ENCODE measurements at regions not wholly inside any gene's neighbourhood (a gene's known extent, or its start where the extent isn't known, plus 50 kb on each side); places are given as distances from the start of the nearest gene placed in this dataset.

DNA sequence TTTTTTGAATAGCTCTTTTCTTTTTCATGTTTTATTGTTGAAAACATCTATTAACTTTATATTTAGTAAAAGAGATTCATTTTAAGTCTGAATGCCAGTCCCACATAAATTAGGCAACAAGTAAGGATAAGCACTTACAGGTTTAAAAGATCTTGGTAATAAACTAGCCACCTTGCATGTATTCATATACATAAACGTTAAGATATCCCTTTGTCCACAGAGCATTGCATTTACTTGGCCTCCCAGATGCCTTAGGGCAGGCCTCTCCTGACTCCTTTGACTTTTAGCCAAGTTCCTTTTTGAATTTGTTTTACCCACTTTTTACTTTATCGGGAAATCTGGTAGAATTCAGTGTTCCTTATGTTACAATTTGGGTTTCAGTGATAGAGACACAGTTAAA lies 331.7 kb downstream of the ETNK1 start:
- ATAC-seq (no peak), DNase-seq (no peak)
- TF ChIP-seq, protein P1, sequence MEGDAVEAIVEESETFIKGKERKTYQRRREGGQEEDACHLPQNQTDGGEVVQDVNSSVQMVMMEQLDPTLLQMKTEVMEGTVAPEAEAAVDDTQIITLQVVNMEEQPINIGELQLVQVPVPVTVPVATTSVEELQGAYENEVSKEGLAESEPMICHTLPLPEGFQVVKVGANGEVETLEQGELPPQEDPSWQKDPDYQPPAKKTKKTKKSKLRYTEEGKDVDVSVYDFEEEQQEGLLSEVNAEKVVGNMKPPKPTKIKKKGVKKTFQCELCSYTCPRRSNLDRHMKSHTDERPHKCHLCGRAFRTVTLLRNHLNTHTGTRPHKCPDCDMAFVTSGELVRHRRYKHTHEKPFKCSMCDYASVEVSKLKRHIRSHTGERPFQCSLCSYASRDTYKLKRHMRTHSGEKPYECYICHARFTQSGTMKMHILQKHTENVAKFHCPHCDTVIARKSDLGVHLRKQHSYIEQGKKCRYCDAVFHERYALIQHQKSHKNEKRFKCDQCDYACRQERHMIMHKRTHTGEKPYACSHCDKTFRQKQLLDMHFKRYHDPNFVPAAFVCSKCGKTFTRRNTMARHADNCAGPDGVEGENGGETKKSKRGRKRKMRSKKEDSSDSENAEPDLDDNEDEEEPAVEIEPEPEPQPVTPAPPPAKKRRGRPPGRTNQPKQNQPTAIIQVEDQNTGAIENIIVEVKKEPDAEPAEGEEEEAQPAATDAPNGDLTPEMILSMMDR (IDR thresholded peaks at IDR 0.05): no peak
- intact Hi-C loops (cut with DNase I, micrococcal nuclease): no loop called here
- Histone ChIP-seq H3K9me3 (no peaks in the 10 kb centered on the region), H3K4me3 (no peak overlapping the region), H3K4me1 (ENCODE audit: low read depth) (no peaks in the 10 kb centered on the region), H3K36me3 (ENCODE audit: low read depth) (no peaks in the 10 kb centered on the region)

DNA sequence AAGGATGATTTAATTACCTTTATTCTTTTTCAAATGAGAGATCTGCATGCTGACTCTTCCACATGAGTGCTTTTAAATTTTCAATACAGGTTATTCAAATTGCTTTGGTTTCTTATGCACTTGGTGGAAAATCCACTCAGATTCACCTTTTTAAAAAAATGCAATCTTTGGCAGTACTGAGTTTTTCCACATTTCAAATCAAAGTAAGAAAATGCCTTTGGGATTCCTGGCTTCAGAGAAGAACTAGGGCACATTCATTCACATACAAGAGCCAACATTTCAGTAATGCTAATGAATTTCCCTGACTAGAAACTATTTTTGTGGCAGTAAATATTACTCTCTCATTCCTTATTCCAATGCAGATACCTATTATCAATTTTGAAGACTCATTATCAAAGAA lies 342.2 kb downstream of the ETNK1 start:
- TF ChIP-seq, protein P1 (IDR thresholded peaks at IDR 0.05): no peak
- Histone ChIP-seq H3K4me1 (ENCODE audit: low read depth) (no peaks in the 10 kb centered on the region), H3K4me3 (no peak overlapping the region), H3K9me3 (no peaks in the 10 kb centered on the region), H3K36me3 (ENCODE audit: low read depth) (no peaks in the 10 kb centered on the region)
- DNase-seq (no peak), ATAC-seq (no peak)
- intact Hi-C loops (cut with DNase I, micrococcal nuclease): no loop called here

DNA sequence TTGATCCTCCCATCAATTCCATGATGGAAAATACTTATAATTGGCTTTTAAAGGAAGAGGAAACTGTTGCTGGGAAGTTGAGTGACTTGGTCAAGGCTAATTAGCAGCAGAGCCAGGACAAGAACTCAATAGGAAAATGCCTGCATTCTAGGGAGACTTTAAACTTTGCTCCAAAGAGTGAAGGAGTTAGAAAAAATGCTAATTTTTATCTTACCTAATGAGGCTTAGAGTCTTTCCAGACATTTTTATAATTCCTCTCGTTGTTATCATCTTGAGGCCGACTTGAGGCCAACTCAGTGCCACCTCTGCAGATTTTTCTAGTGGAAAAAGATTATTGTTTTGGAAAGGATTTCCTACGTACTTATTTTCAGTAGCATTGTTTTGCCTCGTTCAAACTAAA lies 344.6 kb downstream of the ETNK1 start:
- TF ChIP-seq, protein P1 (IDR thresholded peaks at IDR 0.05): no peak
- no peak overlapping the region for H3K4me3 ChIP-seq
- H3K4me1 ChIP-seq (ENCODE audit: low read depth): no peaks in the 10 kb centered on the region
- no peaks in the 10 kb centered on the region for H3K36me3 ChIP-seq (ENCODE audit: low read depth)
- no peak for ATAC-seq
- intact Hi-C loops (cut with DNase I, micrococcal nuclease): no loop called here
- no peaks in the 10 kb centered on the region for H3K9me3 ChIP-seq
- DNase-seq: no peak

DNA sequence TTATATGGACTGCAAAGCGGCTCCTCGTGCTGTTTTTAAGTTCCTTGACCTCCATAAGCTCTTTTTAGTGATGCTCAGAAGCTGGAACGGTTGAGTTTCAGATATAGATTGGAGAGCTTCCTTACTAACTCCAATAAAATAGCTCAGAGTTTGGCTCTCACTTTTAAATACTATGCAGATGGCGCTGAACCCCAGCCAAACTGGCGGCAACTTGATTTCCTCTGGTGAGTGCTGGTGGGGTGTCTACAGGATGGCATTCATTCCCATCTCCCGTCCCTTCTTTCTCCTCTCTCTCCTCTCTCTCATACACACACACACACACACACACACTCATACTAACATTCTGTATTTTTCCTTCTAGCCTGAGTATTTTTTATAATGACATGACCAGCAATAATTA lies 346.3 kb downstream of the ETNK1 start:
- no peak overlapping the region for H3K4me3 ChIP-seq
- H3K36me3 ChIP-seq (ENCODE audit: low read depth): no peaks in the 10 kb centered on the region
- TF ChIP-seq, protein P1 (IDR thresholded peaks at IDR 0.05): no peak
- no peak for DNase-seq
- ATAC-seq: no peak
- no peaks in the 10 kb centered on the region for H3K4me1 ChIP-seq (ENCODE audit: low read depth)
- intact Hi-C loops (cut with DNase I, micrococcal nuclease): no loop called here
- no peaks in the 10 kb centered on the region for H3K9me3 ChIP-seq

DNA sequence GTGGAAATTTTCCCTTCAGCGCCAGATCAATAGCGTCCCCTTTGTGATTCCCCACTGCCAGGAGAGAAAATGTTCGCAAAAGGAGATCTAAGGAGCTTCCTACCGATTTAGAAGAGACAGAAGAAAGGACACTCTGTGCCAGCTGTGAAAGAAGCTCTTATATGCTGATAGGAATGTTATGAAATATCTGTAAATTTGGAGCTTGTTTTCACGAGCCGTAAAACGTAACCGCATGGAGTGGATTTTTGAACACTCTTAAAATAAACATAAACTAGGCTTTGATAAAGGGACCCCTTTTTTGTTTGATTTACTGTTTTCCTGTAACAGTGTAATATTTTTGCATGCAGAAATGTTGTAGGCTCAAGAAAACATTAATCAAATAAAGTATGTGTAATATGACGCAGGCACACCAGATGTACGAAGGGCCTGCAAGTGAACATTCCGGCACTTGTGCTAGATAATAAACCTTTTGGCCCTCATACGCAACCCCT lies 346.8 kb downstream of the ETNK1 start:
- Histone ChIP-seq H3K4me1 (ENCODE audit: low read depth) (no peaks in the 10 kb centered on the region), H3K36me3 (ENCODE audit: low read depth) (no peaks in the 10 kb centered on the region), H3K4me3 (no peak overlapping the region), H3K9me3 (no peaks in the 10 kb centered on the region)
- no peak for DNase-seq
- intact Hi-C loops (cut with DNase I, micrococcal nuclease): no loop called here
- TF ChIP-seq, protein P1 (IDR thresholded peaks at IDR 0.05): no peak
- no peak for ATAC-seq

DNA sequence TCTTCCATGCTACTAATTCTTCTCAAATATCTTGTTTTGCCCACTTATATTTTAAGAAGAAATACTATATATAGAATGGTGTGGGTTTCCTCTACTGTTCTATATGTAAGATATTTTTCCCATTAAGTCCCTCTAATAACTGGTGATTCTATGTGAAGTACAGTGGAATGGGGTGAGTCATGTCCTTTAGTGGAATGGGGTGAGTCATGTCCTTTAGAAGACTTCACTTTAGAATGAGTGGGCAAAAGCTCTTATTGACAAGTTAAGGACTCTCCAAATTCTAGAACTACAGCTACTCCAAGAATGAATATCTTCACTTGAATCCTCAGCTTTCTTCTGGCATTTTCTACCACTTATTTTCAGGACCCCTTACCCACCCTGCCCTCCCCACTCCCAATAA lies 349.9 kb downstream of the ETNK1 start:
- Histone ChIP-seq H3K9me3 (no peaks in the 10 kb centered on the region), H3K4me1 (ENCODE audit: low read depth) (no peaks in the 10 kb centered on the region), H3K4me3 (no peak overlapping the region), H3K36me3 (ENCODE audit: low read depth) (no peaks in the 10 kb centered on the region)
- ATAC-seq: no peak
- TF ChIP-seq, protein P1 (IDR thresholded peaks at IDR 0.05): no peak
- DNase-seq: no peak
- intact Hi-C loops (cut with DNase I, micrococcal nuclease): no loop called here
